H1 (cell line): ENCODE measurements at regions not wholly inside any gene's neighbourhood (a gene's known extent, or its start where the extent isn't known, plus 50 kb on each side); places are given as distances from the start of the nearest gene placed in this dataset.

ENCODE experiments used
- CTCF ChIA-PET: fragments of 300-600 bp; sonication (Branson Sonifier 250); formaldehyde crosslinking; loops from one replicate; lab custom pipeline; 2021; ENCODE audit not compliant: partially characterized antibody; lab: Charles Lee
- POLR2A ChIA-PET: fragments of 300-600 bp; sonication (Branson Sonifier 250); formaldehyde crosslinking; loops from one replicate; lab custom pipeline; 2021; ENCODE audit warnings: inconsistent platforms; ENCODE audit not compliant: partially characterized antibody; lab: Charles Lee
- DNase-seq, 2 experiments: peaks; one replicate each; pipeline versions ENCODE4 v3.0.0 to v3.0.0-alpha.2; 2010 to 2022; ENCODE audit warnings: low spot score in 2 of 2, low read depth in 1 of 2, mixed read lengths in 1 of 2
- FAIRE-seq: peaks from 2 replicates; lab custom pipeline; 2011; peaks lifted over from hg19 to GRCh38; lab: Jason Lieb, UNC
- H2AFZ ChIP-seq: 2 replicates; pipeline ENCODE4 v1.8.1; 2012; ENCODE audit warnings: low read length, inconsistent platforms
- H2AK5ac ChIP-seq: 2 replicates; pipeline ENCODE4 v1.6.1; 2013; ENCODE audit warnings: low read depth, low read length
- H2BK120ac ChIP-seq: replicated peaks from 2 replicates; pipeline ENCODE3; 2013; ENCODE audit warnings: low read depth, low read length, inconsistent platforms
- H2BK12ac ChIP-seq: 2 replicates; pipeline ENCODE4 v1.6.1; 2013; ENCODE audit warnings: low read depth, low read length
- H2BK15ac ChIP-seq: 2 replicates; pipeline ENCODE4 v1.6.1; 2013; ENCODE audit warnings: low read length
- H2BK20ac ChIP-seq: 2 replicates; pipeline ENCODE4 v1.6.1; 2013; ENCODE audit warnings: low read length
- H2BK5ac ChIP-seq: 2 replicates; pipeline ENCODE4 v1.6.1; 2013; ENCODE audit warnings: low read depth, low read length
- H3K14ac ChIP-seq: 2 replicates; pipeline ENCODE4 v1.6.1; 2013; ENCODE audit warnings: inconsistent platforms; ENCODE audit not compliant: insufficient read length
- H3K18ac ChIP-seq: 2 replicates; pipeline ENCODE4 v1.6.1; 2013; ENCODE audit warnings: low read length; ENCODE audit errors: extremely low read depth
- H3K23ac ChIP-seq: 2 replicates; pipeline ENCODE4 v1.6.1; 2013; ENCODE audit warnings: inconsistent platforms; ENCODE audit not compliant: insufficient read length
- H3K23me2 ChIP-seq: 2 replicates; pipeline ENCODE4 v1.6.1; 2013; ENCODE audit warnings: low read depth, low read length
- H3K27ac ChIP-seq: 2 replicates; pipeline ENCODE4 v1.6.1; 2011; ENCODE audit warnings: low read depth, low read length, inconsistent platforms
- H3K27me3 ChIP-seq, 4 experiments: replicated peaks in 1 of 4; 1 replicate in 1 of 4; 2 replicates in 3 of 4; pipeline versions ENCODE4 v1.6.1 to v1.8.1; 2011 to 2013; ENCODE audit warnings: low read length in 3 of 4, mild to moderate bottlenecking in 3 of 4, inconsistent platforms in 2 of 4, mixed read lengths in 2 of 4, moderate library complexity in 1 of 4; ENCODE audit not compliant: control insufficient read depth in 3 of 4, insufficient read depth in 3 of 4; ENCODE audit errors: extremely low read depth in 1 of 4
- H3K36me3 ChIP-seq, 4 experiments: 2 replicates each; pipeline versions ENCODE4 v1.6.1 to v1.8.1; 2011 to 2013; ENCODE audit warnings: mild to moderate bottlenecking in 4 of 4, low read length in 3 of 4, moderate library complexity in 2 of 4, control low read depth in 1 of 4, inconsistent platforms in 1 of 4; ENCODE audit not compliant: insufficient read depth in 4 of 4, control insufficient read depth in 2 of 4
- H3K4ac ChIP-seq: replicated peaks from 2 replicates; pipeline ENCODE3; 2013; ENCODE audit warnings: low read length, low read depth, mixed read lengths, inconsistent platforms; ENCODE audit not compliant: insufficient read length
- H3K4me1 ChIP-seq, 4 experiments: replicated peaks in 1 of 4; 1 replicate in 1 of 4; 2 replicates in 3 of 4; pipeline versions ENCODE4 v1.6.1 to v1.8.1; 2011 to 2013; ENCODE audit warnings: low read length in 3 of 4, inconsistent platforms in 2 of 4, mixed read lengths in 1 of 4; ENCODE audit not compliant: insufficient read depth in 4 of 4, control insufficient read depth in 3 of 4
- H3K4me2 ChIP-seq, 2 experiments: 2 replicates each; pipeline versions ENCODE4 v1.6.1 to v1.8.1; 2011 to 2013; ENCODE audit warnings: low read depth in 2 of 2, low read length in 2 of 2, control low read depth in 1 of 2, inconsistent platforms in 1 of 2, mild to moderate bottlenecking in 1 of 2; ENCODE audit not compliant: insufficient read depth in 1 of 2
- H3K4me3 ChIP-seq, 4 experiments: fragments of 200-600, 300-600 bp in 1 of 4; sonication (generic), shearing (Covaris generic), sonication (Bioruptor Twin) in 1 of 4; 2 replicates each; pipeline versions ENCODE4 v1.5.1 to v1.8.1; 2011 to 2016; ENCODE audit warnings: low read length in 4 of 4, low read depth in 3 of 4, control low read depth in 2 of 4, inconsistent platforms in 2 of 4, mild to moderate bottlenecking in 2 of 4, mixed read lengths in 1 of 4, moderate library complexity in 1 of 4; ENCODE audit not compliant: insufficient read depth in 2 of 4; ENCODE audit errors: extremely low read depth in 1 of 4
- H3K56ac ChIP-seq: replicated peaks from 2 replicates; pipeline ENCODE3; 2013; ENCODE audit warnings: low read depth, mild to moderate bottlenecking, mixed read lengths, low read length, inconsistent platforms; ENCODE audit not compliant: insufficient read length
- H3K79me1 ChIP-seq: 2 replicates; pipeline ENCODE4 v1.6.1; 2013; ENCODE audit warnings: low read depth, low read length, control low read depth
- H3K79me2 ChIP-seq, 2 experiments: 2 replicates each; pipeline versions ENCODE4 v1.6.1 to v1.8.1; 2012 to 2013; ENCODE audit warnings: low read length in 2 of 2, mild to moderate bottlenecking in 2 of 2, inconsistent platforms in 1 of 2; ENCODE audit not compliant: insufficient read depth in 2 of 2, control insufficient read depth in 1 of 2
- H3K9ac ChIP-seq, 4 experiments: replicated peaks in 1 of 4; 1 replicate in 1 of 4; 2 replicates in 3 of 4; pipeline versions ENCODE4 v1.6.1 to v1.8.1; 2011 to 2013; ENCODE audit warnings: low read depth in 3 of 4, low read length in 3 of 4, control low read depth in 2 of 4, mild to moderate bottlenecking in 2 of 4, moderate library complexity in 2 of 4, inconsistent platforms in 1 of 4; ENCODE audit errors: extremely low read depth in 1 of 4
- H3K9me3 ChIP-seq, 2 experiments: 2 replicates each; pipeline versions ENCODE4 v1.6.1 to v1.8.1; 2012 to 2013; ENCODE audit warnings: mild to moderate bottlenecking in 2 of 2, moderate library complexity in 2 of 2, control low read depth in 1 of 2, inconsistent platforms in 1 of 2, low read depth in 1 of 2, low read length in 1 of 2, mixed read lengths in 1 of 2; ENCODE audit not compliant: insufficient read depth in 2 of 2
- H4K20me1 ChIP-seq, 2 experiments: replicated peaks in 1 of 2; 2 replicates each; pipeline versions ENCODE3 to v1.8.1; 2011 to 2013; ENCODE audit warnings: inconsistent platforms in 2 of 2, low read length in 2 of 2, mild to moderate bottlenecking in 1 of 2; ENCODE audit not compliant: insufficient read depth in 2 of 2, control insufficient read depth in 1 of 2
- H4K5ac ChIP-seq: 2 replicates; pipeline ENCODE4 v1.6.1; 2013; ENCODE audit warnings: low read length, low read depth, mixed read lengths, inconsistent platforms; ENCODE audit not compliant: insufficient read length
- H4K8ac ChIP-seq: 2 replicates; pipeline ENCODE4 v1.8.0; 2013; ENCODE audit warnings: mild to moderate bottlenecking, moderate library complexity, low read length, inconsistent platforms; ENCODE audit not compliant: insufficient read depth; ENCODE audit errors: extremely low read depth
- H4K91ac ChIP-seq: replicated peaks from 2 replicates; pipeline ENCODE3; 2013; ENCODE audit warnings: low read length, mixed read lengths, inconsistent platforms; ENCODE audit not compliant: insufficient read length
- CEBPB ChIP-seq: IDR thresholded peaks from 2 replicates; pipeline ENCODE4 v1.6.1; 2012; ENCODE audit warnings: low read depth, low read length
- EP300 ChIP-seq, 2 experiments: IDR thresholded peaks; 1 replicate in 1 of 2; 2 replicates in 1 of 2; pipeline ENCODE4 v1.6.1; 2011 to 2012; ENCODE audit warnings: low read depth in 2 of 2, low read length in 2 of 2, mild to moderate bottlenecking in 2 of 2, borderline replicate concordance in 1 of 2, inconsistent platforms in 1 of 2, moderate library complexity in 1 of 2
- GABPA ChIP-seq: IDR thresholded peaks from 2 replicates; pipeline ENCODE4 v1.6.1; 2011; ENCODE audit warnings: mild to moderate bottlenecking, low read length, moderate library complexity, borderline replicate concordance; ENCODE audit not compliant: insufficient read depth
- KDM4A ChIP-seq: IDR thresholded peaks from one replicate; pipeline ENCODE4 v1.7.1; 2012; ENCODE audit warnings: low read depth, mild to moderate bottlenecking, moderate library complexity, low read length, inconsistent platforms; ENCODE audit not compliant: severe bottlenecking
- KDM5A ChIP-seq: fragments of 200-600 bp; IDR thresholded peaks from 2 replicates; pipeline ENCODE4 v1.7.1; 2012; ENCODE audit warnings: mild to moderate bottlenecking, low read length, inconsistent platforms, mixed read lengths
- POLR2AphosphoS5 ChIP-seq: IDR thresholded peaks from 2 replicates; pipeline ENCODE4 v1.6.1; 2011; ENCODE audit warnings: low read depth, low read length
- RBBP5 ChIP-seq: IDR thresholded peaks from 2 replicates; pipeline ENCODE4 v1.7.1; 2012; ENCODE audit warnings: low read depth, mild to moderate bottlenecking, inconsistent platforms, low read length, moderate library complexity, borderline replicate concordance
- TCF12 ChIP-seq: IDR thresholded peaks from 2 replicates; pipeline ENCODE4 v1.6.1; 2011; ENCODE audit warnings: low read depth, mild to moderate bottlenecking, low read length
- WGBS, 2 experiments: shearing (Covaris generic) in 1 of 2; methylation state at CpG; one replicate each; pipeline versions ENCODE4 v1.1.6 to v1.1.7; 2013 to 2015; ENCODE audit warnings: low lambda C conversion rate in 2 of 2, mixed read lengths in 2 of 2, inconsistent platforms in 1 of 2, low coverage in 1 of 2, missing lambda C conversion rate in 1 of 2; ENCODE audit not compliant: insufficient replicate concordance in 2 of 2, insufficient coverage in 1 of 2, insufficient read length in 1 of 2; ENCODE audit errors: extremely low coverage in 1 of 2, missing lambda C conversion rate in 1 of 2; 5-methylcytosine and 5-hydroxymethylcytosine counted together

DNA sequence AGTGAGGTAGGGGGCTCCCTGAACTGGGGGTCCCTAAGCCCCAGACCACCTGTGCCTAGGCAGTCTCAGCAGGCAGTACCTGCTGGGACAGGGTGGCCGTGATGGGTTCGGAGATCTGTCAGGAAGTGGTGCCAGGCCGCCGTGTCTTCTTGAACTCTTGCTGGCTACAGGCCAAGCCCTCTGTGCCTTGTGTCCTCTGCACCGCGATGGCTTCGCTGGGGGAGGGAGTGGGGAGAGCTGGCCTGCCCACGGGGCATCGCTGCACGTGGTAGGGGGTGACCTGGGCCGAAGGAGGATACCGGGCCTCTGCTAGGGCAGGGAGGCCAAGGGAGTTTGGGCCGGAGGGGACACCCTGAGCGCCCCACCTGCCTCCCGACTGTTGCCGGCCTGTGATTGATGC, 96.7 kb upstream of the NKX1-1 start:
- no peaks in the 10 kb centered on the region; the same call in 1 of the 2 replicates for H3K23me2 ChIP-seq
- no peak overlapping the region for H2BK12ac ChIP-seq
- no peak overlapping the region for H3K14ac ChIP-seq
- no peak overlapping the region for H2BK5ac ChIP-seq
- H4K8ac ChIP-seq, result peak overlapping the region; percentile 68; the same call in 1 of the 2 replicates
- FAIRE-seq (no peak), DNase-seq (peak in 1 of 2 experiments; percentile 41)
- no peaks in the 10 kb centered on the region for H3K79me2 ChIP-seq
- H3K56ac ChIP-seq, result no peak overlapping the region
- no peak overlapping the region for H3K4ac ChIP-seq
- H4K20me1 ChIP-seq, result peaks cover 0 to 3% of the 10 kb centered on the region in 2 experiments
- H3K9me3 ChIP-seq, result no peaks in the 10 kb centered on the region
- H2BK15ac ChIP-seq, result no peak overlapping the region
- peaks cover 0 to 6% (median 4%) of the 10 kb centered on the region in 4 experiments; a peak in 3 of 7 replicates for H3K4me1 ChIP-seq
- no peak overlapping the region for H2AFZ ChIP-seq
- H3K27ac ChIP-seq, result no peak overlapping the region
- no peak overlapping the region for H2BK20ac ChIP-seq
- H3K79me1 ChIP-seq, result no peaks in the 10 kb centered on the region
- CTCF ChIA-PET, result interaction anchor here (0.5 kb wide), 1 partner anchor 158 kb away, joined by 4 read pairs; no protein-coding TSS in a partner anchor
- no peak overlapping the region for H4K91ac ChIP-seq
- no peak overlapping the region for H2AK5ac ChIP-seq
- POLR2A ChIA-PET, result no interaction called here
- no peak overlapping the region for H4K5ac ChIP-seq
- WGBS, 2 experiments, result 91% methylated on average over 13 of the region's 16 CpGs; no CpG with 5 or more reads in 1 of the 2 experiments
- H2BK120ac ChIP-seq, result no peak overlapping the region
- H3K27me3 ChIP-seq, result no peaks in the 10 kb centered on the region; a peak in 1 of 7 replicates
- no peak overlapping the region for H3K18ac ChIP-seq
- H3K4me3 ChIP-seq, result no peak overlapping the region
- no peak overlapping the region for H3K23ac ChIP-seq
- H3K36me3 ChIP-seq, result no peaks in the 10 kb centered on the region
- no peak overlapping the region for H3K9ac ChIP-seq
- H3K4me2 ChIP-seq, result no peak overlapping the region
- TF ChIP-seq EP300 (IDR thresholded peaks at IDR 0.05; ENCODE audit: borderline replicate concordance in 1 of 2, low read depth in 2 of 2, low read length in 2 of 2) (no peak), TCF12 (no peak), RBBP5 (no peak), KDM4A (no peak), KDM5A (no peak), POLR2AphosphoS5 (no peak), GABPA (no peak), CEBPB (no peak)
